Activated CD8-positive, alpha-beta memory T cell treated with anti-CD3 and anti-CD28 coated beads, Interleukin-2, amount 10 ng/mL, durations not matched to agents 7 days and 5 days (primary cell): ENCODE measurements at regions not wholly inside any gene's neighbourhood (a gene's known extent, or its start where the extent isn't known, plus 50 kb on each side); places are given as distances from the start of the nearest gene placed in this dataset.

ENCODE experiments used
- ATAC-seq: fragments of 150-1000 bp; cut with Tn5 transposase; one replicate; pipeline ENCODE4 v1.10.0; 2021; ENCODE audit warnings: moderate library complexity
- CTCF ChIA-PET: fragments of 350-600 bp; sonication (Branson Sonifier 250); formaldehyde crosslinking; loops from one replicate; lab custom pipeline; 2021; ENCODE audit warnings: antibody characterized with exemption; lab: Charles Lee
- DNase-seq: peaks from one replicate; pipeline ENCODE4 v3.0.0-alpha.2; 2020
- H3K27ac Mint-ChIP-seq: one replicate; pipeline ENCODE4 v1.8.0; 2021; ENCODE audit warnings: mild to moderate bottlenecking, mixed read lengths
- H3K27me3 Mint-ChIP-seq: one replicate; pipeline ENCODE4 v1.8.0; 2021; ENCODE audit warnings: mixed read lengths
- H3K36me3 Mint-ChIP-seq: one replicate; pipeline ENCODE4 v1.8.0; 2021; ENCODE audit warnings: mild to moderate bottlenecking, mixed read lengths
- H3K4me1 Mint-ChIP-seq: one replicate; pipeline ENCODE4 v1.8.0; 2021; ENCODE audit warnings: mixed read lengths
- H3K4me3 Mint-ChIP-seq: one replicate; pipeline ENCODE4 v1.8.0; 2021; ENCODE audit warnings: mild to moderate bottlenecking, moderate library complexity, mixed read lengths
- H3K9me3 Mint-ChIP-seq: one replicate; pipeline ENCODE4 v1.8.0; 2022; ENCODE audit warnings: low read depth, mixed read lengths

DNA sequence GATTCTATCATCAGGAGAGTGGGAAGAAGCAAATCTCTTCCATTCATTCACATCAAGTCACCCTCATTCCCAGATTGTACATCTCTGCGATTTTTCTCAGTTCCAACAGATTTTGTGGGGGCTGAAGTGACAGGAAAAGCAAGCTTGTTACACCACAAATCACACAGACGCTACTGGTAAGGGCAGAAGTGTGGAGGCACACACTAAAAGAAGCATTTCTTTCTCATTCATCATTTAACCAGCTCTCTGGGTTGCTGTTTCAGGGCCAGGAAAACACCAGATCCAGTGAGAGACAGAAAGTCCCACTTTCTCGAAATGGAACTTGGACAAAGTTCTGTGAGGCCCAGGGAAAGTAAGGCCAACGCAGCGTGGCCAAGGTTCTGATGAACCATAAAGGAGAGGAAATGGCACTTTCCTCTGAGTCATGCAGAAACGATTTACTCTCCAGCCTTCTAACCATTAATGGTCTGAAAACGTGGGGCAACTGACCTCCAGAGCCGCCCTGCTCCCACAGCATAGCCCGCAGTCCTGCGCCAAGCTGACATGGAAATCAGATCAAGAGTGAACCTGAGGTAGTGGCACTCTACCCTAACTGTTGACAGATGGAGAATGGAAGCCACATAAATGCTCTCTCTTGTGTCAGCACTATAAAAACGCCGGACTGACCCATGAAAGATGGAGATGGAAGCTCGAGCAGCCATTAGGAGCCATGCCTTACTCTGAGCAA lies 191.0 kb downstream of the C1D start:
- peaks cover 9% of the 10 kb centered on the region for H3K27me3 Mint-ChIP-seq

GRCh38 chr2:67872481-67872880 lies 190.3 kb downstream of the C1D start:
- no peak overlapping the region for H3K4me3 Mint-ChIP-seq
- H3K27me3 Mint-ChIP-seq: peaks cover 9% of the 10 kb centered on the region
- DNase-seq (no peak), ATAC-seq (no peak)
- H3K27ac Mint-ChIP-seq: no peak overlapping the region
- CTCF ChIA-PET: no interaction called here
- H3K36me3 Mint-ChIP-seq: no peaks in the 10 kb centered on the region
- H3K9me3 Mint-ChIP-seq: no peaks in the 10 kb centered on the region
- H3K4me1 Mint-ChIP-seq: no peaks in the 10 kb centered on the region

More for the DNA sequence above, 191.0 kb downstream of the C1D start:
- no peak overlapping the region for H3K27ac Mint-ChIP-seq
- CTCF ChIA-PET: no interaction called here
- H3K9me3 Mint-ChIP-seq: no peaks in the 10 kb centered on the region
- H3K4me1 Mint-ChIP-seq: no peaks in the 10 kb centered on the region
- no peak for ATAC-seq
- no peak overlapping the region for H3K4me3 Mint-ChIP-seq
- no peak for DNase-seq
- H3K36me3 Mint-ChIP-seq: no peaks in the 10 kb centered on the region

DNA sequence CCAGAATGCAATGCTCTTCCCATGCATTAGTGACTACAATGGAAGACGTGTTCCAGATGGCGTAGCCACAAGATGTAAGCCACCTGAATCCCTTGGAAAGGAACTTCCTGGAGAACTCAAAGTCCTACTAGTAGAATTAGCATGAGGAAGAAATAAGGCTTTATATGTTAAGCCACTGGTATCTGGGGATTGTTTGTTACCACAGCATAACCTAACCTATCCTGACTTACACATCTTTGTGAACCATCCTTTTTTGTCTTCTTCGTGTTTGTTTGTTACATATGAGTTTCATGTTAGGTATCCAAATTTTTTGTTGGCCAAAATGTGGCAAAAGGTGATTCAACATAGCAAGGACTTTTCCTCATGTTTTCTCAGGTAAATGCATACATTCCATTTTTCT lies 188.9 kb downstream of the C1D start:
- ATAC-seq (no peak), DNase-seq (no peak)
- Mint-ChIP-seq H3K9me3 (no peaks in the 10 kb centered on the region), H3K27me3 (peaks cover 9% of the 10 kb centered on the region), H3K27ac (no peak overlapping the region), H3K4me3 (no peak overlapping the region), H3K4me1 (no peaks in the 10 kb centered on the region), H3K36me3 (no peaks in the 10 kb centered on the region)
- CTCF ChIA-PET: no interaction called here

- Mint-ChIP-seq H3K27ac (no peak overlapping the region), H3K9me3 (no peaks in the 10 kb centered on the region), H3K4me3 (no peak overlapping the region), H3K36me3 (no peaks in the 10 kb centered on the region), H3K27me3 (peaks cover 2% of the 10 kb centered on the region), H3K4me1 (no peaks in the 10 kb centered on the region)
- CTCF ChIA-PET: no interaction called here
- ATAC-seq (no peak), DNase-seq (no peak)
Observed at GRCh38 chr2:67876176-67876575, 186.6 kb downstream of the C1D start.

DNA sequence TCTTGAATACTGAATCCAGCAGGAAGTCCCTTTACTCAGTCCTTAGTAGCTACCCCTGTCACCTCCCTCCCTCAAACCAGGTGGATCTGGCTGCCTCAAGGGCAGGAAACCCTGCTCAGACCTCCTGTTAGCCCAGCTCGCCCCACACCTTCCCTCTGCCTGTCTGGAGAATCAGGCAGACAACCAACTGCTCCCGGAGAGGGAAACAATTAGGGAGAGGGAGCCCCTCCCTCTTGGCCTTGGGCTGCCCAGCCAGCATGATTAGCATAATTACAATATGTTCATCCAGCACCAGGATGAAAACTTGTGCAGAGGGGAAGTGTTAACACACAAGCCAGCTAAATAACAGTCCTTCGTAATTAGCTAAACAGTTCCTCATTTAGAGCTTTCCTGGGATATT lies 185.5 kb downstream of the C1D start:
- ATAC-seq (no peak), DNase-seq (no peak)
- no peaks in the 10 kb centered on the region for H3K4me1 Mint-ChIP-seq
- no peak overlapping the region for H3K27ac Mint-ChIP-seq
- H3K27me3 Mint-ChIP-seq: peaks cover 2% of the 10 kb centered on the region
- CTCF ChIA-PET: no interaction called here
- no peak overlapping the region for H3K4me3 Mint-ChIP-seq
- H3K9me3 Mint-ChIP-seq: no peaks in the 10 kb centered on the region
- no peaks in the 10 kb centered on the region for H3K36me3 Mint-ChIP-seq

DNA sequence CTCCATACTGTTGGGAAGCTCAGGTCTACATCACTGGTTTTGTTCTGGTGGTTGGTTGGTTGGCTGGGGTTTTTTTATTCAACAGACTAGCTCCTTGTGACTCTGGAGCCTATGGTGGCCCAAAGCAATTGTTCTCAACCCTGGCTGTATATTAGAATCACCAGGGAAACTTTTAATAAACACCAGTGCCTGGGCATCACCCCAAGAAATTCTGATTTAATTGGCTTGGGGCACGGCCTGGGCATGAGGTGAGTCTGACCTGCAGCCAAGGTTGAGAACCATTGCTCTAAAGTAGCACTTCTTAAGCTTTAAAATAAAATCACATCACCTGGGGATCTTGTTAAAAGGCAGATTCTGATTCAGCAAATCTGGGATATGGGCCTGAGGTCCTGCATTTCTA lies 184.1 kb downstream of the C1D start:
- CTCF ChIA-PET: no interaction called here
- DNase-seq: no peak
- no peak for ATAC-seq
- Mint-ChIP-seq H3K9me3 (no peaks in the 10 kb centered on the region), H3K36me3 (no peaks in the 10 kb centered on the region), H3K4me1 (no peaks in the 10 kb centered on the region), H3K27ac (no peak overlapping the region), H3K27me3 (peaks cover 4% of the 10 kb centered on the region), H3K4me3 (no peak overlapping the region)

- Mint-ChIP-seq H3K4me3 (no peak overlapping the region), H3K9me3 (no peaks in the 10 kb centered on the region), H3K4me1 (no peaks in the 10 kb centered on the region), H3K27me3 (peaks cover 8% of the 10 kb centered on the region), H3K36me3 (no peaks in the 10 kb centered on the region), H3K27ac (no peak overlapping the region)
- CTCF ChIA-PET: no interaction called here
- ATAC-seq (no peak), DNase-seq (no peak)
Observed at GRCh38 chr2:67879586-67880290, 183.1 kb downstream of the C1D start.

- no peaks in the 10 kb centered on the region for H3K9me3 Mint-ChIP-seq
- no peak for ATAC-seq
- no peak overlapping the region for H3K4me3 Mint-ChIP-seq
- CTCF ChIA-PET: no interaction called here
- H3K4me1 Mint-ChIP-seq: no peaks in the 10 kb centered on the region
- H3K27ac Mint-ChIP-seq: no peak overlapping the region
- H3K36me3 Mint-ChIP-seq: no peaks in the 10 kb centered on the region
- H3K27me3 Mint-ChIP-seq: peaks cover 5% of the 10 kb centered on the region
- no peak for DNase-seq
Observed at GRCh38 chr2:67880291-67880761, 182.5 kb downstream of the C1D start.

GRCh38 chr2:67881816-67882215 lies 181.0 kb downstream of the C1D start:
- peaks cover 5% of the 10 kb centered on the region for H3K27me3 Mint-ChIP-seq
- no peak overlapping the region for H3K4me3 Mint-ChIP-seq
- H3K9me3 Mint-ChIP-seq: no peaks in the 10 kb centered on the region
- H3K36me3 Mint-ChIP-seq: no peaks in the 10 kb centered on the region
- DNase-seq (no peak), ATAC-seq (no peak)
- H3K4me1 Mint-ChIP-seq: no peaks in the 10 kb centered on the region
- CTCF ChIA-PET: no interaction called here
- H3K27ac Mint-ChIP-seq: no peak overlapping the region

DNA sequence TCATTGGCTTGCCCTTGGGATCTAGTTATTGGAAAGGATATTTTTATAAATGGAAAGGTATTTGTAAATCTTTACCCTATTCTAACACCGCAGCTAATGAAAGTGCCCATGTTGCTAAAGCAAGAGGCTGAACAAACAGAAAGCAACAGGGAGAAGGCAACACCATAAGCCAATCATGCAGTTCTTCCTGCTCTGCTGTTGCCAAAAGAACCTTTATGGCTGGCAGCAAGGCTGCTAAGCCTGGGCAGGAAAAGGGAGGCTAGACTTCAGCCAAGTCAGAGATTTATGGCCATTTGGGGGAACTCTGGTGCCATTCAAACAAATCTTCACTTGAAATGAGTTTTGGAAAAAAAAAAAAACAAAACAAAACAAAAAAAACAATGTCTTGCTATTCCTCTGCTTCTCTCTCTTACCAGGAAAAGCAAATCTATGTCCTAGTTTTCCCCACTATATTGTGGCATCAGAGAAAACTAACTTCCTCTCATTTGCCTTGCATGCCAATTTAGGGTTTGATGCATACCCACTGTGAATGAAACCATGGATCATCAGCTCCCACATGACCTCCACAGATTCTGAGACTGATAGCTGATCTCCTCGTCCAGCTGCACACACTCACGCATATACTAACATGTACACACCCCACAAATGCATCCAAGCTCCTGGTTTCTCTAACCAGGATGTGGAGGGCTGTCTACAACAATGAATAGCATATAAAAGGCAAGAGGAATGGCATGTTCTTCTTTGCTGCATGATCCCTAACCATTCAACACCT lies 179.3 kb downstream of the C1D start:
- Mint-ChIP-seq H3K4me1 (no peaks in the 10 kb centered on the region), H3K27ac (no peak overlapping the region), H3K36me3 (no peaks in the 10 kb centered on the region), H3K27me3 (peaks cover 5% of the 10 kb centered on the region), H3K9me3 (no peaks in the 10 kb centered on the region), H3K4me3 (no peak overlapping the region)
- DNase-seq: no peak
- no peak for ATAC-seq
- CTCF ChIA-PET: no interaction called here

- Mint-ChIP-seq H3K9me3 (no peaks in the 10 kb centered on the region), H3K27ac (no peak overlapping the region), H3K4me1 (no peaks in the 10 kb centered on the region), H3K36me3 (no peaks in the 10 kb centered on the region), H3K4me3 (no peak overlapping the region), H3K27me3 (peaks cover 5% of the 10 kb centered on the region)
- no peak for DNase-seq
- no peak for ATAC-seq
- CTCF ChIA-PET: no interaction called here
Observed at GRCh38 chr2:67888351-67889005, 174.3 kb downstream of the C1D start.

- Mint-ChIP-seq H3K4me3 (no peak overlapping the region), H3K27me3 (peaks cover 1% of the 10 kb centered on the region), H3K4me1 (no peaks in the 10 kb centered on the region), H3K27ac (no peak overlapping the region), H3K9me3 (no peaks in the 10 kb centered on the region), H3K36me3 (no peaks in the 10 kb centered on the region)
- ATAC-seq: no peak
- DNase-seq: no peak
- CTCF ChIA-PET: no interaction called here
Observed at GRCh38 chr2:67889056-67889455, 173.7 kb downstream of the C1D start.

- H3K27me3 Mint-ChIP-seq: no peaks in the 10 kb centered on the region
- H3K4me1 Mint-ChIP-seq: no peaks in the 10 kb centered on the region
- DNase-seq (no peak), ATAC-seq (no peak)
- no peaks in the 10 kb centered on the region for H3K9me3 Mint-ChIP-seq
- H3K36me3 Mint-ChIP-seq: no peaks in the 10 kb centered on the region
- no peak overlapping the region for H3K27ac Mint-ChIP-seq
- CTCF ChIA-PET: no interaction called here
- H3K4me3 Mint-ChIP-seq: no peak overlapping the region
Observed at GRCh38 chr2:67891642-67892041, 171.2 kb downstream of the C1D start.
